NT2/D1 (cell line): ENCODE measurements at regions not wholly inside any gene's neighbourhood (a gene's known extent, or its start where the extent isn't known, plus 50 kb on each side); places are given as distances from the start of the nearest gene placed in this dataset.
"Not testable (repeated sequence)": the region's sequence is repeated elsewhere in the genome, so short reads cannot be mapped to it uniquely, and the experiment has no call there.

Source experiments
- YY1 ChIP-seq: IDR thresholded peaks from 2 replicates; pipeline ENCODE4 v1.6.1; 2011; ENCODE audit not compliant: insufficient read length, insufficient read depth
- ZNF274 ChIP-seq: IDR thresholded peaks from 2 replicates; pipeline ENCODE4 v1.6.1; 2011; ENCODE audit warnings: mild to moderate bottlenecking, low read depth, low read length

- not testable (repeated sequence) for TF ChIP-seq YY1, ZNF274
Observed at GRCh38 chrX:879756-880698, 249.4 kb downstream of the SHOX start.
